Right ventricle myocardium inferior (tissue), 1 donor: ENCODE measurements at regions not wholly inside any gene's neighbourhood (a gene's known extent, or its start where the extent isn't known, plus 50 kb on each side); places are given as distances from the start of the nearest gene placed in this dataset.

Source experiments
- ATAC-seq: fragments of 200-7000 bp; cut with Tn5 transposase; one replicate; pipeline ENCODE4 v1.9.1; 2020; ENCODE audit warnings: mild to moderate bottlenecking, moderate library complexity
- DNase-seq: peaks from one replicate; pipeline ENCODE4 v3.0.0; 2021; ENCODE audit errors: missing footprints
- intact Hi-C: fragments of 100-400 bp; cut with DNase I; formaldehyde crosslinking; loops from one replicate; pipeline ENCODE4 v1.11.0; 2022
- donor health status: DM: no; HTN: yes; CAD: no; lungs with severe emphysema.

GRCh38 chr7:84824057-84824651 lies 362.7 kb downstream of the SEMA3D start:
- intact Hi-C loops, result no loop called here
- no peak for ATAC-seq

DNA sequence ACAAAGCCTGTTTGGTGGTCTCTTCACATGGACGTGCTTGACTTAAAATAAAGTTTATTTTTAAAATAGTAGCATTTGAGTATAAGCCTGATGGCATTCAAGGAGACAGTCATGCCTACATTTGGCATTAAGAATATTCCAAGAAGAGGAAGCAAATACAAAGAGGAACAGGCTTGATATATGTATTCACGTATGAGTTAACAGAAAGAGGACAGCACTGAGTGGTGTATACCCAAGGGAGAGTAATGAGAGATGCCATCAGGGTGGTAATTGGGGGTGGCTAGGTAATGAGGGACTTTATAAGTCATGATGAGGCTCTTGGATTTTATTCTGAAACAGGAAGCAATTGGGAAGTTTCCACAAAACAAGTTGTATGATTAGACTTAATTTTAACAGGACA lies 363.3 kb downstream of the SEMA3D start:
- ATAC-seq, result no peak
- no peak for DNase-seq
- intact Hi-C loops, result no loop called here

More at GRCh38 chr7:84824057-84824651, 362.7 kb downstream of the SEMA3D start:
- no peak for DNase-seq

DNA sequence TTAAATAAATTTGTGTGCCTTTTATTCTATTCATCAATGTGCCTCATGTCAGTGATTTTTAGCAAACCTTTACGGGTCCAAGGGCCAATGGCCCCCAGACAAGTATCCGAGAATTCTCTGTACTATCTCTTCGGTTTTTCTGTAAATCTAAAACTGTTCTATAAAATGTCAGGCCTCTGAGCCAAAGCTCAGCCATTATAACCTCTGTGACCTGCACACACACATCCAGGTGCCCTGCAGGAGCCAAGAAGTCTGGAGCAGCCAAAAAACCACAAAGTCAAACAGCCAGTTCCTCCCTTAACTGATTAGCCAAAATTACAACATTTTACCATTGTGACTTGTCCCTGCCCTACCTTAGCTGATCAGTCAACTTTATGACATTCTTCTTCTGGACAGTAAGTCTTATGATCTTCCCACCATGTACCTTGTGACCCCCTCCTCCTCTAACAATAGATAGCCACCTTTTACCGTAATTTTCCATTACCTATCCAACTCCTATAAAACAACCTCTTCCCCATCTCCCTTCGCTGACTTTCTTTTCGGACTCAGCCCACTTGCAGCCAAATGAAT lies 363.8 kb downstream of the SEMA3D start:
- intact Hi-C loops, result no loop called here
- no peak for ATAC-seq
- no peak for DNase-seq

- ATAC-seq, result no peak
- no peak for DNase-seq
- intact Hi-C loops, result no loop called here
Measured at GRCh38 chr7:84821671-84822534, 365.0 kb downstream of the SEMA3D start.

- ATAC-seq (no peak), DNase-seq (no peak)
- intact Hi-C loops, result no loop called here
Measured at GRCh38 chr7:84820481-84820880, 366.4 kb downstream of the SEMA3D start.

DNA sequence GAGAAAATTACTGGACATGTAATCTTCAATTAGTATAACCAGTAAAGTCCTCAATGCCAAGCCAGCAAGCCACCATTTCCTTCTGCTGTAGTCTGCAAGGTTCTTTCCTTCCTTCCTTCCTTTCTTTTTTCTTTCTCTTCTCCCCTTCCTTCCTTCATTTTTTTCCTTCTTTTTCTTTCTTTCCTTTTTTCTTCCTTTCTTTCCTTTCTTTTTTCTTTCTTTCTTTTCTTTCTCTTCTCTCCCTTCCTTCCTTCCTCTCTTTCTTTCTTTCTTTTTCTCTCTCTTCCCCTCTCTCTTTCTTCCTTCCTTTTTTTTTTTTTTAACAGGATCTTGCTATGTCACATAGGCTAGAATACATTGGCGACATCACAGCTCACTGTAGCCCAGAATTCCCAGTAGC lies 369.8 kb downstream of the SEMA3D start:
- DNase-seq (no peak), ATAC-seq (no peak)
- intact Hi-C loops, result no loop called here

- intact Hi-C loops, result no loop called here
- ATAC-seq (no peak), DNase-seq (no peak)
Measured at GRCh38 chr7:84813376-84813775, 373.5 kb downstream of the SEMA3D start.

GRCh38 chr7:84812021-84812420 lies 374.8 kb downstream of the SEMA3D start:
- no peak for DNase-seq
- intact Hi-C loops, result no loop called here
- no peak for ATAC-seq

GRCh38 chr7:84811362-84811761 lies 375.5 kb downstream of the SEMA3D start:
- DNase-seq, result no peak
- no peak for ATAC-seq
- intact Hi-C loops, result no loop called here

GRCh38 chr7:84809877-84810276 lies 377.0 kb downstream of the SEMA3D start:
- DNase-seq (no peak), ATAC-seq (no peak)
- intact Hi-C loops, result no loop called here

DNA sequence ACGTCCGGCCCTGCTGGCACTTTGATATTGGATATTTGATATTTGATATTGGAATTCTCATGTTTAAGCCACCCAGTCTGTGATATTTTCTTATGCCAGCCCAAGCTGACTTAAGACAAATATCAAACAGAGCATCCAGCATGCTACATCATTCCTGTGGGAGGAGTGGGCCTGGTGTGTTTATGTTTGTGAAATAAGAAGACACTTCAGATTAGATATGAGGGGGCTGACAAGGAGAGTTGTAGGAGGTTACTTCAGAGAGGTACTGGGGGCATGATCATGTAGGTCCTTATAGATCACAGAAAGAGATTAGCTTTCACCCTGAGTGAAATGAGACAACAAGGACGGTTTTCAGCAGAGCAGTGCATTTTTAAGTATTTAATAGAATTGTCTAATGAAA lies 382.9 kb downstream of the SEMA3D start:
- intact Hi-C loops, result no loop called here
- no peak for ATAC-seq
- DNase-seq, result no peak

DNA sequence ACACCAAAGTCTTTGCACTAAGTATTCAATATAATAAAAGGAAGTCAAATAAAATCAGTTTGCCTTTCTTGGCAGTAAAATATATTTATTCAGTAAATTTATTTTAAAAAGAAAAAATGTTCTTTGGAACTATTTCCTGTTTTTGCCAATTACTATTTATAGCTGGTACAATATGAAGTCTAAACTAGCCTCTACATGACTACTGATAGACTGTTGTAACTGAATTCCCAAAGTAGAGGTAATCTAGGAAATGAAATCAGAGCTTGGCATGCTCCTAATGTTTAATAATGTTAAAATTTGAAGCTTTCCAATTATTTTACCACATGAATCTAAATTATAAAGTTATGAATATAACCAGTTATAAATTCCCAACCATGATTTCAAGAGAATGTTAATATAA lies 385.5 kb downstream of the SEMA3D start:
- no peak for DNase-seq
- ATAC-seq, result no peak
- intact Hi-C loops, result no loop called here

DNA sequence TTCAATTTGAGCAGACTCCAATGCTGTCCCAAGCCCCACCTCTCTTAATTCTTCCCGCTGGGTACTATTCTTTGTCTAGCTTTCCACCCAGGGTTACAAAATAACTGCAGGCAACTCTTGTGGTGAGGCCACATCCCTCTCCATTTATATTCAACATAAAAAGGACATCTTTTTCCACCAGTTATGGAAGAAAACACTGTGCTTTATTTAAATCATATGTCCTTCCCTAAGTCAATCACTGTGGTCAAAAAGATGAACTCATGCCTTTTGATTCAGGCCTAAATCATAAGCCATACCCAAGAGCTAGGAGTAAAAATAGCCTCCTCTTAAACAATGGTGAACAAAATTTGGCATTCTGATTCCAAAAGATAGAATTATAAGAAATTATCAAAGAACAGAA lies 386.0 kb downstream of the SEMA3D start:
- intact Hi-C loops, result no loop called here
- DNase-seq (no peak), ATAC-seq (no peak)

DNA sequence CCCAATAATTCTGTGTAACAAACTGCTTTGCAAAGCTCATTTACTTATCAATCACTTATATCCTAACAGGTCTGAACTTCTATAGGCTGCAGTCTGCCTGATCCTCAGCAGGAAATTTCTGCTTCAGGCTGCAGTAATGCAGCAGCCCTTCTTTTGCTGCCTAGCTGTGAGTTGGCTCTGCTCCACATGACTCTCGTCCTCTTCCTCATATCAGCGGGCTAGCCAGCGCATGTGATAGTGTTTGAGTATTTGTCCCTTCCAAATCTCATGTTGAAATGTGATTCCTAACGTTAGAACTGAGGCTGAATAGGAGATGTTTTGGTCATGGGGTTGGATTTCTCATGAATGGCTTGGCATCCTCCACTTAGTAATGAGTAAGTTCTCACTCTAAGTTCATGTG lies 387.8 kb downstream of the SEMA3D start:
- DNase-seq (no peak), ATAC-seq (no peak)
- intact Hi-C loops, result no loop called here

DNA sequence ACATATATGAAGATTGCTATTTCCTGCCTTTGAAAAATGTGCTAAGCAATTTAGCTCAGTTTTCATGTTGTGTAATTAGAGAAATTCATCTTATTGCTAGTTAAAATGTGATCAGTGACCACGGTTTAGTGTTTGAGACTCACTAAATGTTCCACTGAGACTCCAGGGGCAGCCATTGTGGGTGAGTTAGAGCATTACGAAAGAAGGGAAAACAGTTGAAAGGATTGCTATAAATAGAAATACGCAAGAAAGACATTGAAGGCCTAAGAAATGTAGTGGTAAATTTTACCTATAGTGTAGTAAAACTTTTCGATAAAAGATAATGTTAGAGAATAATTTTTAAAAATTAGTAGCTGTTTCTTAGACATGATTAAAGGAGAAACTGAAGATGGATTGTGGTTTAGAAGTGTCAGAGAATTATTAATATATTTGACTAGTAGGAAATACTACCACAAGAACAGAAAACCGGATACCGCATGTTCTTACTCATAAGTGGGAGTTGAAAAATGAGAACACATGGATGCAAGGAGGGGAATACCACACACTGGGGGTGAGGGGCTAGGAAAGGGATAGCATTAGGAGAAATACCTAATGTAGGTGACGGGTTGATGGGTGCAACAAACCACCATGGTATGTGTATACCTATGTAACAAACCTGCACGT lies 394.5 kb downstream of the SEMA3D start:
- intact Hi-C loops, result no loop called here
- DNase-seq (no peak), ATAC-seq (no peak)

DNA sequence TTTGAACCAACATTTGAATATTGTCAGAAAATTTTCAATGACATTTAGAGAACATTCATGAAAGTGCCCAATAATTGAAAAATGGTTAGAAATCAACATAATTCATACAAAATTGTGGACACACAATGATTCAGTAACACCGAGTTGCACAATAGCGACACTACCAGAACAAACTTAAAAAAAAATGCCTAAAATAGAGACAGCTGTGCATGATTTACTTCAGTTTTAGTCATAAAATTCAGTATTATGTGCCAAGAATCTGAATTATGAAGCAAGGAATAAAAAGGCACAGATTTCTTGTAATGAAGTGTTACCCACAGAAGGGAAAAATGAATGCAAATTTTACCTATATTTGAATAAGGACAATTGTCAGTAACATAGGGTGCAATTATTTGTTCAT lies 396.0 kb downstream of the SEMA3D start:
- ATAC-seq, result no peak
- intact Hi-C loops, result no loop called here
- DNase-seq, result no peak

GRCh38 chr7:84786073-84786472 lies 400.8 kb downstream of the SEMA3D start:
- intact Hi-C loops, result no loop called here
- DNase-seq (no peak), ATAC-seq (no peak)

DNA sequence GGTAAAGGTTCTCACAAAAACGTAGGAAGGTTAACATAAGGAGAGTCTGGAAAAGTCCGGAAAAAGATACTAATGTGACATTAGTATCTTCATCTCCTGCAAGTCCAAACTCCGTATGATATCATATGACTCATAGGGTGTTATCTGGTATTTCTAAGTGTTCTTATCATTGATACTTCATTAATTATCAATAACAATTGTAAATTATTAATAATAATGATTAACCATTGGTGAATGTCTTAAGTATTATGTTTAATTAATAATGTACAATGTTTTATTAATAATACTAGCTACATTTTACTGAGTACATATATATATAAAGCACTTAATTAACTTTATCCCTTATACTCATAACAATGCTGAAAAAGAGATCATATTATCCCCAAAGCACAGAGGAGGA lies 402.4 kb downstream of the SEMA3D start:
- intact Hi-C loops, result no loop called here
- DNase-seq (no peak), ATAC-seq (no peak)

DNA sequence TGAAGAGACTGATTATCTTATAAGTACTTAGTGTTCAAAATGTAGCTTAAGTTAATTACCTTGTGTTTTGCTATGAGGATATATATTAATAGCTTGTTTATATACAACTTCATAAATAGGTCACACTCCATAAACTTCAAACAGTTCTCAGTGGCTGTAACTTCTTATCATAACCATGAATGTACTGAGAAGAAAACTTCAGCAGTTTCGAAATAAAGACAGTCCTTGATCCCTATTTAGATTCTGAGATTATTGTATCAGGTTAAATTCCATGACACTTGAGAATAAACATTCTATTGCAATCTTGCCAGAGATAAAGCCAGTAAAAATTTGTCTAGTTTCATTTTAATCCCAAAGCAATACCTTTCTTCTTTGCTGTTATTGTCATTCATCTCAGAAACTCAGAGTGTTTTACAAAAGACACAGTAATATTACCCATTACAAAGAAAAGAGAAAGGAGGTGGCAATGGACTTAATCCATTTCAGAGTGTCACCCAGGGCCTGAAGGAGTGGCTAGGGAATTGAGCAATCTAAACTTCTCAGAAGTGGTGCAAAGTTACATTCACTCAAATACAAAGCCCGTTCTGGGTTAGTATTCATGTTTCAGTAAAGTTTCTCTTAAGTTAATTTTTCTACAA lies 403.6 kb downstream of the SEMA3D start:
- ATAC-seq, result peak; percentile 57
- intact Hi-C loops, result no loop called here
- no peak for DNase-seq
